ENCODE measurements at regions not wholly inside any gene's neighbourhood (a gene's known extent, or its start where the extent isn't known, plus 50 kb on each side); places are given as distances from the start of the nearest gene placed in this dataset.

DNA sequence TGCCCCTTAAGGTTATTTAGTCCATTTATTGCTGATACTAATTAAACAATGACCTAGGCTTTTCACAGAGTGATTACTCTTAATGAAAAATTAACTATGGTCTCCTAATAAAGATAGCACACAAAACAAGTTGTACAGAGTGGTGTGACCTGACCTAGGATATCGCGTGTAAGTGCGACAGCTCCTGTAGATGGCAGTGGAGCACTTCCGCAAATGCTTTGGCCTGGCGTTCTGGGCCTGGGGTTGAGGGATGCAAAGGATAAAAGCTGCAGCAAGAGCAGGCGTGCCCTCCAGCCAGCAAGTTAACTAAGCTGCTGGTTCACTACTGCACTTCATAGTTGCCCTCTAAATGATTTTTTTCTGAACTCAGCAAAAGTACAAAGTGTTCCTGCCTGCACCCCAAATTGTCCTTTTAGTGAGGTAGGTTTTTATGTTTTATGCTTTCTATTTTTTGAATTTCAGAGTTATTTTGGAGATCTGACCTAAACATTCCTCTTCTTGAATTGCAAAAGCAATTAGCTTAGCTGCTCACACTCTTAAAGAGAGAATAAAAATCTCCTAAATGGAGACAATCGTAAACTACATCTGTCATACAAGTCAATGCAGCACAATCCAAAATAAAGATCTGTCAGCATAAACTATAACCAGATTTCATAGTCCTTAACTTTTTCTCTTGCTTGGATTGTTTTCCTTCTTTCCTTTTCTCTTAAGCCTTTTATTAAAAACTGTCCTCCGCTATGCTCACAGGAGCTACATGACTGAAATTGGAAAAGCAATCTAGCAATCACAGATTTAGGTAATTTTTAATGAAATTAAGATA lies 379.6 kb downstream of the LRIG3 start:
- peak in 2 of 3 donors; percentile 5 to 13 for DNase-seq

DNA sequence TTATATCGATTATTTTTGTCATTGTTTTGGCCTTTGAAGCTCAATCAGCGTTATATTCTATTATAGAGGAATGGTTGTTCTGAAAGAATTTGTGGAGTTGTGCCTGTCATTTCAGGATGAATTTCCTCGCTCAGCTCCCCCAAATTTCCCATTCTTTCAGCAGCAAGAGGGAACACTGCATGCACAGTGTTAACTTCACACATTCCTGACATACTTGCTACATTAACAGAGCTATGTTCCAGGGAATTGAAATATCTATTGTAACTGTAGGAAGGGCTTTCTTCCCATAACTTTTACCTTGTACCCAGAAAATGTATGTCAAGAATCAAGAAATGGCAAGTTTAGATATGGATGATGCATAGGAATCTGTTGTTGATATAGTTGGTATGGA lies 379.0 kb downstream of the LRIG3 start:
- no peak for DNase-seq

DNA sequence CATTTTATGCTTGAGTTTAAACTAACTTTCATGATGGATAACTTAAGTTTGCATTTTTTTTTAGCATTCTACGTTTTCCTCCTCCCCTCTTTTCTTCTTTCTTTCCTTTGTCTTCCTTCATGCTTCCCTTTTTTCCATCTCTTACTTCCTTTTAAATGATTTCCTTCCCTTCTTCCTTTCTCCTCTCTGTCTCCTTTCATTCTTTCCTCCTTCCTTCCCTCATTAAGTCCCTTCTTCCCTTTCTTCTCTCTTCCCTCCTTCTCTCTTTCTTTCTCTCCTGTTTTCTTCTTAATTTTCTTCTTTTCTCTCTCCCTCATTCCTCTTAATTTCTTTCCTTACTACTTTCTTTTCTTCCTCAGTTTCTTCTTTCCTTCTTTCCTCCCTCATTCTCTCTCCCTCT lies 376.0 kb downstream of the LRIG3 start:
- no peak for DNase-seq

DNA sequence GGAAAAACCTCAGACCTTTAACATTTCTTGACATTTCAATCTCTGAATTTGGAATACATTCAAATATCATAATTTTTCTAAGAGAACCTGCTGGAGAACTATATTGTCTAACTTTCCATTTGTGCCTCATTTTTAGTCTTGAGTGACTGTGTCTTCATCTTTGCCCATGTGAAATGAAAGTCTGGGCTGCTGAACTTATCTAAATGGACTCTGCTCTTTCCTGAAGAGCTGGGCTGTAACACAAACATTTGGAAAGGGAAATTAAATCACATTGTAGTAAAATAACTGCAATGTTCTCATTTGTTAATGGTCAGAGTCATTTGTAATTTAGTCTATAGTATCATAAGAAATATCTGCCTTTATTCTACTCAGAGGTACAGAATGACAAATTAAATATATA lies 373.1 kb downstream of the LRIG3 start:
- DNase-seq, result no peak

DNA sequence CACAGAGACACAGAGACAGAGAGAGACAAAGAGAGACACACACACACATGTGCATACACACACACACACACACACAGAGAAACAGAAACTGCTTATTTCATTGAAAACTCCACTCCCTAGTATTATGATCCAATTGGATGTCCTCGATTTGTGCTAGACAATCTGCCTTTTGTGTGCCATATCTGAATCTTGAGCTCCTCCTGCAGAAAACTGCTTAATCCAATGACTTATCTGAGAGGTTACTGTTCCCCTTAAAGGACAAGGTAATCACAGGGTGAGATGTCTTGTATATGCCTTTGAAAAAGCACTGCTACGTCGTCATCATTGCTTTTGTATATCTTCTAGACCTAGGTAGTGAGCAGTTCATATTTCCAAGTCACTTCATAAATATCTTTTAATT lies 371.5 kb downstream of the LRIG3 start:
- no peak for DNase-seq

DNA sequence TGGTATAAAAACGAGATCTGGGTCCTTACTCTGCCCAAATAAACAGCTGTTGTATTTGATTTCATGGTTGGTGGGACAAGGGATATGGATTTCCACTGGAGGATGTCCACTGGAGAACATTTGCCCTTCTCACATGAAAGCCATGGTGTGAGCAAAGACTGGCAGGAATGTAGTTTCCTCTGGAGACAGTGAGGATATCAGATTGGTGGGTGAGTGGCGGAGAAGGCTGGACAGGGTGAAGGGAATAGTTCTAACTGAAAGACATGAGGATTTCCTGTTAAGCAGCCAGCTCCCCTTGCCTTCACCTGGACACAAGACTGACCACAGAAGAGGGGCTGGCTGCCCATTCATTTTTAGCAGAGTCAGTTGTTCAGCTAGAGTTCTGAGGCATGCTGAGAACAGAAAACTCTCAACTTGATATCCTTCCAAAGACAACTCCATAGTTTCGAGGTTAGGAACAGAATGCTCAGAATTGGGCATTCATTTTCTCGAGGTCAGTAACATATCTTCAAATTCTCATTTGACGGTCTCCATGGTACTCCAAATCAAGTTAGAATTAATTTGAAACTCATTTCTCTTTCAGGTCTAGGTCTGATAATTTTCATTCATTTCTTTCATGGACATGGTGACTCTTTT lies 365.7 kb downstream of the LRIG3 start:
- no peak for DNase-seq

DNA sequence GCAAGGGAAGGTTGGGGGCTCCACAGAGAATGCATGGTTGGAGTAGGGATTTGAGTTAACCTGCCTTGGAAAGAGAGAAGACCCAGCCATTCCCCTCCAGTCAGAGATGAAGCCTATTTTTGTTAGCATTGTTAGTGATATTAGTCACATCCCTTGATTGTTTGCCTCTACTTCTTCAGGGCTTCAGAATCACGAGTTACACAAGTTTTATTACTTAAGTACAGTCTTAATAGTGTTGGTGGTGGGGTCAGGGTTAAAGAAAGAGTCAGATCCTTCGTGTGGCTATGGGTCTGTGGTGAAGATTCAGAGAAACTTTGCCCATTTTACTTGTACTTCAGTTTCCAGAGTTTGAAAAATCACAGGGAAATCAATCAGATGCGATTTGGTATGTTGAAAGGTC lies 363.1 kb downstream of the LRIG3 start:
- DNase-seq, result no peak

DNA sequence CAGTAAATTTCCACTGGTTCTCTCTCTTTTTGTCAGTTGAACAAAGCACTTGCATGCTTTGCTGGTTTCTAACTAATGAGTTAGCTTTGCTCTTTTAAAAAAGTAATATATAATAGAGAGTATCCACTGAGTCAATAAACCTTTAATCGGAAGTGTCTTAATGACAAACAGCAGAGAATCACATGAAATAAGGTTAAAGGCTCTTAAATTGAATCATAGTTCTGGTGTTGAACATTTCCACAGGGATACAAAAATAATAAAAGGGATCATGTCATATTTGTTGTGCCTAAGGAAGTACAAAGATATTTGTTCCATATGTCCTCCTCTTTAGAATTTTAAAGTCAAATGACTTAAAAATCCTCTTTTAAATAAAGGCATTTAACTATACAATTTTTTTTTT lies 362.6 kb downstream of the LRIG3 start:
- DNase-seq, result no peak

DNA sequence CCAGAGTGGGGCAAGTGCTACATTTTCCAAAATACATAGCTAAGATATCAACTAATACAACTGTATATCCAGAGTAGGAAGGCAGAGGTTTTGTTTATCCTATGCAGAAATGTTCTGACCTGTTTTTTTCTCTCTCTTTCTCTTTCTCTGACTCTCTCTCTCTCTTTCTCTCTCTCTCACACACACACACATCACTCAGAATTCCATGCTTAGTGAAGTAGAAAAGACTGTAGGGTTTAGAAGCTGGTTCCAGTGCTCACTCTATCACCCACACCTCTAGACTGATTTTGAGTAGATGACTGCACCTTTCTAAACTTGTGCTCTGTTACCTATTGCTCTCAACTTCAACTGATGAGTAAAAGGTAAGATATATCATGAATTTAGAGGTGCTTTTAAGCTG lies 356.7 kb downstream of the LRIG3 start:
- DNase-seq, result no peak

DNA sequence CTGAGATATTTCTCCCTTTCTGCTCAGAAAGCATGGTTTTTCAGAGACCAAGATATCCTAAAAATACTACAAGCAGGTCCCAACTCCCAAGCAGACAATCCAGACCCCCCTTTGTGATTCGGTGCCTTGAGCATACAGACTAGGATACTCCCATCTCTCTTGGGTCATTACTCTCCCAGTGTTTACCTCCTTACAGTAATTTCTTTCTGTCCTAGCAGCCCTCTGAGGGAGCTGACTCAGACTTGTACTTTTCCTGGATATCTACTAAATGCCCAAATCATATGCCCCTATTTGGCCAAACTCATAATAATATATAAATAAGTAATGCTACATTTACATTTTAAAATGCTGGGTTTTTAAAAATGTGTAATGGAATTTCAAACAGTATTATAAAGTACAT lies 355.6 kb downstream of the LRIG3 start:
- DNase-seq, result no peak

DNA sequence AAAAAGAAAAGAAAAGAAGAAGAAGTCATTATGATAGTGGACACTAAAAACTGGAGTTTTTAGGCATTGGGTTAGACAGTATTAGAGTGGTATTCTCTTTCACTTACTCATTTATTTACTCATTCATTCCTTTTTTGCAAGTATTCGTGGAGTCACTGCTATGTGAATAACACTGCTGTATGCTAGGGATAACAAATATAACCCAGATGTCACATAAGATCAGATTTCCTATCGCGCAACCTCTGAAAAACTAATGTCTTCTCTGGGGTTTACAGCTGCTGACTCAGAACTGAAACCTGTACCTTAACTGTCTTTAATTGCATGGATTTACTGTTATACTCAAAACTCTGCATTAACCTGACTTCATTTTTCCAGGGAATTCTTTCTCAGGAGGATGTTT lies 353.7 kb downstream of the LRIG3 start:
- no peak for DNase-seq

DNA sequence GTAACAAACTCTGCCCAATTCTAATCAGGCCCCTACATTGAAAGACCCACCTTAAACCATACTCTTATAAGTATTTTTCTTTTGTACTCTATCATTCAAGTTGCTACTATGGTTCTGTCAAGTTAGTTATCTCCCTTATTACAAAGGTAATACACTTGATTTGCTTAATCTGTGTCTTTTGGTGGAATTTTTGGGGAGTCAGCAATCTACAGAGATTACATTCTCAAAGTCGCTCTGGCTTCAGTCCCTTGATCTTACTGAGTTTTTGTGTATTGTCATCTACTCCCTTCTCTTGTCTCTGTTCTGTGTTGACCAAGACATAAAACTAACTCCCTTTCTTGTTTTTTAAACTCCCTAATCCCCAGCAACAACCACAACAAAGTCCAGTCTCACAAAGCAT lies 353.1 kb downstream of the LRIG3 start:
- no peak for DNase-seq

DNA sequence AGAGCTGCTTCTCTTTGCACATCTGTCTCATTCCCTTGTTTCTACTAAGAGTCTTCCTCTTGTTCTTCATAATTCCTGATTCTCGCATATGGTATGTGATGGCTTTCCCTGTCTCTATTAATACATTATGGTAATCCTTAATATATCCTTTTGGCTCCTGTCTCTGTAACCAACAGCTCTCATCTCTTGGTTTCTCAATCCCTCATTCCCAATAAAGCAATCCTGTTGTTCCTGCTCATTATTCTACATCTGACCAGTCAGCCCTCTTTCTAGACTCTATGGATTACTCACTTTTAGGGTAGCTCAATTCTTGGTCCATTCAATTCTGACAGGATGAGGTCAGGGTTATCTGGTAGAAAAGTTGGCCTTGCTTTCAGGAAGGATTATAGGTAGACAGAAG lies 349.9 kb downstream of the LRIG3 start:
- DNase-seq, result no peak

DNA sequence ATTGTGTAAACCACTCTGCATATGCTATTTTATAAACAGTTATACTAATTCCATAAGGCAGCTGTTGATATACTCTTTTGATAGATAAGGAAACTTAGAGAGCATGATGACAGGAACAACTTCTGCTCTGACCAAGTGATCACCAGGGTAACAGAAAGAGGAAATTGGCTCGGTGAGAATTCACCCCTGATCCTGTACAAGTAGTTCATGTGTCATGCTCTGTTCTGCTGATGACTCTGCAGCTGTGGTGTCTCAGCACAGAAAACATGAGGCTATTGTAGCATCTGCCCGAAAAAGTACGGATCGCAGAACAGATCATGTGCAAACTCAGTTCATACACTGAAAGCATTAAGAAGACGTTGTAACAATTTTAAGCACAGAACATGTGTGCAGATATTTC lies 345.0 kb downstream of the LRIG3 start:
- peak in 2 of 3 donors; percentile 10 to 14 for DNase-seq

DNA sequence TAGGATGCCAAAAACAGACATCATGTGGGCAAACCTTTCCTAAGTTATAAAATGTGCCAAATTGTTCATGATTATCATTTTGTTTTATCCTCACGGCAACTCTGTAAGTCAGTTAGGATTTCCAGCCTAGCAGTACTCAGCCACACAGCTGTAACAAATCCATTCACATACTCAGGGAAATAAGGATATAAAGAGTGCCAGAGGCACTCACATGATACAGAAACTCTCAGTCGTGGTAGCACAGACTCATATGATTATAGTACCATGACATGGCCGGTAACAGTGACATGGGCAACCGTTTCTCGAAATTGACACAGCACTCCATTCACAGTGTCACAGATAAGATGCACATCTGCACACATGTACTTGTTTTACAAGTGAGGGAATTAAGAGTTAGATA lies 344.2 kb downstream of the LRIG3 start:
- DNase-seq, result no peak

DNA sequence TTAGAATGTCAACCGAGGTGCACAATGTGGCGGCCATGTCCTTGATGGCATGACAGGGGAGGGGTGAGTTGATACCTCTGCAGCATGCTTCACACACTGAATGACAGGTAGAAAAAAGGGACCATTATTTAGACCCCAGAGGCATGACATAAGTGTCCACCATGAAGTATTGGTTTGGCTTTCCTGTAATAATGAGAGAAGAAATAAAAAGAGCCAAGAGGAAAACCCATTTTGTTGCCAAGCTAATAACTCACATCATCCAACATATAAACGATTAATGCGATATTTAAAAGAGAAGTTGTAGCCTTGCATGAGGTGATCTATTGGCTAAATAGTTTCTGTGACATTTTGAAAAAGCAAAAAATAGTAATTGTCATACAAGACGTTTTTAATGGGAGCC lies 343.4 kb downstream of the LRIG3 start:
- no peak for DNase-seq

DNA sequence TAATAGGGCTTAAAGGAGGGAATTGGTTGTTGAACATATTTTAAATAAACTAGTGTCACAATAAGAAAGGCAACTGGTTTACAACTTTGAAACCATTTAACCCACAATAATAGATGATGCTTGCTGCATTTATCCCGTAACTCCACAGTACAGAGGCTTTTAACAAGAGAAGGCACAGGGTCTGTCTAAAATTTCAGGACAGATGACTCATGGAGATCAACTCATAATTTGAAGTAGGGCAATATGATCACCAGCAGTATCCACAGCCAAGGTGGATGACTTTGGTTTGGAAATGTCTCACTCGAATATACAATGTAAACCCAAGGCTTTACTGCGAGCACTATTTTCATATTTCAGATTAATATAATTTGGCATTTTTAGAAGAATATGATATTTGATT lies 340.2 kb downstream of the LRIG3 start:
- DNase-seq, result no peak

DNA sequence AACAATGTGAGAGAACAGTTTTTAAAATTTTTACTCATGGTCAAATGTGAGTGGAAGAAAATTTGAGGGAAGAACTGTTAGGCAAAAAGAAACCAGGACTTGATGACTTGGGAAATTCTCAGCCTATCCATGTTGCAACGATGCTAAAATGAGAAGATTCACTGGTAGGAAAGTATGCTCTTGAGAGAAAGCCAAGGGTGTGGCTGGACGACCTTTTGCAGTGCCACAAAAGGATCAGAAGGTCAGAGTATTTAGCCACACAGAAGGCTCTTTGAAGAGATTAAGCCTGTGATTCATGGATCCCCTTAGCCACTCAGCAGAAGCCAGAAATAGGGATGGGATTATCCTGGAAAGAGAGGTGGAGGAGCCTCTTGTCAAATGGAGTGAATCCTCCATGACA lies 336.8 kb downstream of the LRIG3 start:
- no peak for DNase-seq

DNA sequence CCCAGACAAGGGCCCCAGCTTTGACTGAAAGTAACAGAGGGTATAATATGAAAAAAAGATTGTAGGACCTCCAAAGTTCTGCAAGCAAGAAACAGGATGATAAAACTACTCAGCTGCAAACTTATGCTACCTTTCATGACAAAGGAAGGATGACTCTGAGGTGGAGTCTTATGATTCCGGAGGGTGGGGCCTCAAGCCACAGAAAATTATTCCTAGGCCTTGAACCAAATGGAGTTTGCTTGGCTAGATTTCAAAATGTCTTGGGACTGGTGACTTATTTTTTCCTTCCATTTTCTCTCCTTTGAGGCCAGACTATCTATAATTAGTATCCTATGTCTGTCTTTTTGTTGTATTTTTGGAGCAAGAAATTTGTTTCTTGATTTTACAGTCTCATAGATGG lies 336.4 kb downstream of the LRIG3 start:
- no peak for DNase-seq

DNA sequence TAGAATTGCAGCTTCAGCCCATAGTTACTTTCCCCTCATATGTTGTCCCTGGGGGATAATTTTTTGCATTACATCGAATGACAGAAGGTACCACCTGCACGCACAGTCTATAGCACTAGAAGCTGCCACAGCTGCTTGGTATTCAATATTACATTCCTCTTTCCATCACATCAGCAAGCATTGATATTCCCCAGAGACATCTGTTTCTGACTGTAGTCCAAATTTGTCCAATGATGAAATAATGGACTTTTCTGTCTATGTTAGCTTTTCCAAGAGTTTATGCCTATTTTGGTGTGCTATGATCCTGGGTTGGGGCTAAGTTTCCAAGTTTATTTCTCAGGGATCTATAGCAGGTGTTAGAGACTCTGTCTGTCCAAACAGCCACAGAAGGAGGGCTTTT lies 335.4 kb downstream of the LRIG3 start:
- no peak for DNase-seq

DNA sequence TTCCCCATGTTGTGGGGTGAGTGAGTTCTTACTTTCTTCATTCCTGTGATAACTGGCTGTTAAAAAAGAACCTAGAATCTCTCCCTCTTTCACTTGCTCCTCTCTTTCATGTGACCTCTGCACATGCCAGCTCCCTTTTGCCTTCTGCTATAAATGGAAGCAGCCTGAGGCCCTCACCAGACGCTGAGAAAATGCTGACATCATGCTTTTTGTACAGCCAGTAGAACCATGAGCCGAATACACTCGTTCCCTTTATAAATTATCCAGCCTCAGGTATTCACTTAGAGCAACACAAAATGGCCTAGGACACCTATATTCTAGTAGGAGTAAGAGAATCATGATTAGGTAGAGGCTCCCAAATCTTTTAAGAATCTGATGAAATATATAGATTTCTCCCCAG lies 333.5 kb downstream of the LRIG3 start:
- no peak for DNase-seq

DNA sequence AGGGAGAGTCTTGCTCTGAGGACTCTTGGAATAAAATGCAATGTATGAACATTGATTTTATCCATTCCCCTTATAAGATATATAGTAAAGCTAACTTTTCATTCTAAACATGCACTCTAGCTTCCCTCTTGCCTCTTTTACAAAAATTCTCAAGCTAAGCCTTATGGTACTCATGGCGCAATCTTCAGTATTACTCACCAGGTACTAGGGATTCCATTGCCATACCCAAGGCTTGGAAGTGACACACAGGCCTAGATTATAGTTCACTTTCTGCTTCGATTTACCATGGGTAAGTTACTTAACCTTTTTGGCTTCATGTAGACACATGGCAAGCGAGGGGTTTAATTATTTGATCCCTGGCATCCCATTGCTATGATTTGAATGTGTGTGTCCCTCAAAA lies 331.5 kb downstream of the LRIG3 start:
- no peak for DNase-seq

DNA sequence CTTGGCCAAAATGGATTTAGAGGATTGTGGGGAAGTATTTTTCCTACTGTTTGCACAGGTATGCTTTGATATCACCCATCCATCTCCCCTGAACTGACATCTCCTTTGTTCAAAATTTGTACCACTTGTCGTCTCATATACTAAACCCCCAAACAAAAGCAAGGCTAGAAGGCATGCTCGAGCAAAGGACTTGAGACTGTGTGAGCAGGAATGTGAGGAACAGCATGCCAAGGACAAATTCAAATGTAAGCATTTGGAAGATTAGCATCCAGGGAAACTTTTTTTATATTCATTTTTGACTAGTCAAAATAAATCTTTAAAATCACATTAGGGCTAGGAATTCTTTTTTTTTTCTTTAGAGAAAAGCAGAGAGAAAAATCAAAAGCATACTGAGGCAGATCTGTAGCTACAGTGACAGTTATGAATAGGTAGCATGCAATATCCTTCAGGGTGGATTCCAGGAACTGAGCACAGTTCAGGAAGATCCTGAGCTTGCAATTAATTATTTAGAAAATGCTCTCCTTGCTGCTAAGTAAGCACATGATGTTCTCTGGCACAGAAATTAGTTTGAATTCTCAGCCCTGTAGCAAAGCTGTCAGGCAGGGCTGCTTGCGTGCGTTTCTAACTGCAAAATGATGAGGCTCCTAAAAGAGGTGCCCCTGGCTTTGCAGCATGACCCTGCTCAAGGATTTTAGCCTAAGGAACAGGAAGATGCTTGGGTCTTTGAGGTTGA lies 327.7 kb downstream of the LRIG3 start:
- DNase-seq, result no peak

Measured in suppressor macrophage treated with lipopolysaccharide for 1 hour (primary cell).